ENCODE measurements at regions not wholly inside any gene's neighbourhood (a gene's known extent, or its start where the extent isn't known, plus 50 kb on each side); places are given as distances from the start of the nearest gene placed in this dataset.

GRCh38 chr5:129405222-129405621, 54.9 kb upstream of the ADAMTS19 start:
- POLR2A ChIA-PET: no interaction called here
- Histone ChIP-seq H4K20me1 (ENCODE audit: insufficient read depth) (no peaks in the 10 kb centered on the region), H3K36me3 (ENCODE audit: control insufficient read depth in 1 of 2, insufficient read depth in 2 of 2, low read length in 2 of 2) (no peaks in the 10 kb centered on the region), H3K4me2 (ENCODE audit: low read length) (no peak overlapping the region), H3K27me3 (ENCODE audit: insufficient read depth, low read length) (no peaks in the 10 kb centered on the region), H3K79me2 (ENCODE audit: insufficient read depth, low read length) (no peaks in the 10 kb centered on the region), H3K27ac (ENCODE audit: low read depth, low read length) (no peak overlapping the region), H3K9ac (ENCODE audit: low read length) (no peak overlapping the region), H2AFZ (ENCODE audit: low read depth, low read length, poor library complexity, severe bottlenecking) (no peak overlapping the region), H3K9me2 (ENCODE audit: insufficient read depth) (no peaks in the 10 kb centered on the region), H3K4me1 (ENCODE audit: control insufficient read depth in 1 of 2, insufficient read depth in 2 of 2, low read length in 2 of 2) (no peaks in the 10 kb centered on the region), H3K9me3 (ENCODE audit: control insufficient read depth in 1 of 2, insufficient read depth in 1 of 2, low read depth in 1 of 2, low read length in 2 of 2) (no peaks in the 10 kb centered on the region), H3K4me3 (replicated peaks in 1 of 2; ENCODE audit: low read depth in 1 of 2, low read length in 2 of 2) (no peak overlapping the region)
- CTCF ChIA-PET: no interaction called here
- RAD21 ChIA-PET (ENCODE audit: low non-redundant PET in 1 of 2, low total read pairs in 2 of 2, uncharacterized antibody in 2 of 2, unreplicated experiment in 2 of 2): no interaction called here
- no peak for ATAC-seq
- BruUV-seq (replicated peaks): no TSS peak
- no peak for DNase-seq (ENCODE audit: low read depth, low spot score)
- no peak for TF ChIP-seq POLR2AphosphoS5 (IDR thresholded peaks at IDR 0.05; ENCODE audit: low read depth, low read length)
- no peak for TF ChIP-seq SP1 (IDR thresholded peaks at IDR 0.05; ENCODE audit: low read depth)
- intact Hi-C loops (cut with micrococcal nuclease): no loop called here

DNA sequence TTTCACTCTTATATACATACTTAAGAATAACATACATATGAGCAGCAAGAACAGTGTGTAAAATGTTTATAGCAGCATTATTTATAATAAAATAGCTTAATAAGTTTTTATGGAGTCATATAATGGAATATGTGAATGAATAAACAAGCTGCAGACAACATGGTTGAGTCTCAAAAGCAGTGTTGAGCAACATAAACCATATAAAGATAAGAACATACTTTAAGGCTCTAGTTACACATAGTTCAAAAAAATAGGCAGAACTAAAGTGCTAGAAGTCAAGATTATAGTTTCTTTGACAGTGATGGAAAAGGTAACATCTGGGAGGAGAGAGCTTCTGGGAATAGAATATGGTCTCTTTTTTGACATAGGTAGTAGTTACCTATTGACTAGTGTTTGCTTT, 53.7 kb upstream of the ADAMTS19 start:
- H3K9ac ChIP-seq (ENCODE audit: low read length): no peak overlapping the region
- no peak overlapping the region for H2AFZ ChIP-seq (ENCODE audit: low read depth, low read length, poor library complexity, severe bottlenecking)
- no peak overlapping the region for H3K27ac ChIP-seq (ENCODE audit: low read depth, low read length)
- no TSS peak for BruUV-seq (replicated peaks)
- H3K9me2 ChIP-seq (ENCODE audit: insufficient read depth): no peaks in the 10 kb centered on the region
- DNase-seq (ENCODE audit: low read depth, low spot score) (no peak), ATAC-seq (no peak)
- no peak for TF ChIP-seq POLR2AphosphoS5 (IDR thresholded peaks at IDR 0.05; ENCODE audit: low read depth, low read length)
- no peak for TF ChIP-seq YY1 (IDR thresholded peaks at IDR 0.05; ENCODE audit: extremely low read depth, insufficient replicate concordance, low read depth, low read length)
- TF ChIP-seq JUND (IDR thresholded peaks at IDR 0.05): no peak
- no peak for TF ChIP-seq ZBTB33 (IDR thresholded peaks at IDR 0.05; ENCODE audit: extremely low read depth, insufficient replicate concordance, low read length)
- TF ChIP-seq TCF7L2 (IDR thresholded peaks at IDR 0.05; ENCODE audit: borderline replicate concordance, extremely low read depth, insufficient read depth, insufficient read length): no peak
- TF ChIP-seq CBX3 (IDR thresholded peaks at IDR 0.05; ENCODE audit: low read depth): no peak
- TF ChIP-seq EGR1 (IDR thresholded peaks at IDR 0.05; ENCODE audit: low read depth): no peak
- no peak for TF ChIP-seq POLR2A (IDR thresholded peaks at IDR 0.05; ENCODE audit: borderline replicate concordance, extremely low read depth, insufficient read depth, insufficient read length)
- no peak for TF ChIP-seq SIN3A (IDR thresholded peaks at IDR 0.05; ENCODE audit: low read depth)
- TF ChIP-seq EZH2 (IDR thresholded peaks at IDR 0.05): no peak
- TF ChIP-seq ZFX (IDR thresholded peaks at IDR 0.05): no peak
- TF ChIP-seq, protein P1, sequence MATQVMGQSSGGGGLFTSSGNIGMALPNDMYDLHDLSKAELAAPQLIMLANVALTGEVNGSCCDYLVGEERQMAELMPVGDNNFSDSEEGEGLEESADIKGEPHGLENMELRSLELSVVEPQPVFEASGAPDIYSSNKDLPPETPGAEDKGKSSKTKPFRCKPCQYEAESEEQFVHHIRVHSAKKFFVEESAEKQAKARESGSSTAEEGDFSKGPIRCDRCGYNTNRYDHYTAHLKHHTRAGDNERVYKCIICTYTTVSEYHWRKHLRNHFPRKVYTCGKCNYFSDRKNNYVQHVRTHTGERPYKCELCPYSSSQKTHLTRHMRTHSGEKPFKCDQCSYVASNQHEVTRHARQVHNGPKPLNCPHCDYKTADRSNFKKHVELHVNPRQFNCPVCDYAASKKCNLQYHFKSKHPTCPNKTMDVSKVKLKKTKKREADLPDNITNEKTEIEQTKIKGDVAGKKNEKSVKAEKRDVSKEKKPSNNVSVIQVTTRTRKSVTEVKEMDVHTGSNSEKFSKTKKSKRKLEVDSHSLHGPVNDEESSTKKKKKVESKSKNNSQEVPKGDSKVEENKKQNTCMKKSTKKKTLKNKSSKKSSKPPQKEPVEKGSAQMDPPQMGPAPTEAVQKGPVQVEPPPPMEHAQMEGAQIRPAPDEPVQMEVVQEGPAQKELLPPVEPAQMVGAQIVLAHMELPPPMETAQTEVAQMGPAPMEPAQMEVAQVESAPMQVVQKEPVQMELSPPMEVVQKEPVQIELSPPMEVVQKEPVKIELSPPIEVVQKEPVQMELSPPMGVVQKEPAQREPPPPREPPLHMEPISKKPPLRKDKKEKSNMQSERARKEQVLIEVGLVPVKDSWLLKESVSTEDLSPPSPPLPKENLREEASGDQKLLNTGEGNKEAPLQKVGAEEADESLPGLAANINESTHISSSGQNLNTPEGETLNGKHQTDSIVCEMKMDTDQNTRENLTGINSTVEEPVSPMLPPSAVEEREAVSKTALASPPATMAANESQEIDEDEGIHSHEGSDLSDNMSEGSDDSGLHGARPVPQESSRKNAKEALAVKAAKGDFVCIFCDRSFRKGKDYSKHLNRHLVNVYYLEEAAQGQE (IDR thresholded peaks at IDR 0.05; ENCODE audit: low read depth): no peak
- no peak for TF ChIP-seq FOSL1 (IDR thresholded peaks at IDR 0.05; ENCODE audit: low read depth)
- no peaks in the 10 kb centered on the region for H3K36me3 ChIP-seq (ENCODE audit: control insufficient read depth in 1 of 2, insufficient read depth in 2 of 2, low read length in 2 of 2)
- H3K4me1 ChIP-seq (ENCODE audit: control insufficient read depth in 1 of 2, insufficient read depth in 2 of 2, low read length in 2 of 2): no peaks in the 10 kb centered on the region
- RAD21 ChIA-PET (ENCODE audit: low non-redundant PET in 1 of 2, low total read pairs in 2 of 2, uncharacterized antibody in 2 of 2, unreplicated experiment in 2 of 2): no interaction called here
- POLR2A ChIA-PET: no interaction called here
- H3K4me2 ChIP-seq (ENCODE audit: low read length): no peak overlapping the region
- H3K27me3 ChIP-seq (ENCODE audit: insufficient read depth, low read length): no peaks in the 10 kb centered on the region
- H3K4me3 ChIP-seq (replicated peaks in 1 of 2; ENCODE audit: low read depth in 1 of 2, low read length in 2 of 2): no peak overlapping the region
- H3K9me3 ChIP-seq (ENCODE audit: control insufficient read depth in 1 of 2, insufficient read depth in 1 of 2, low read depth in 1 of 2, low read length in 2 of 2): no peaks in the 10 kb centered on the region
- H4K20me1 ChIP-seq (ENCODE audit: insufficient read depth): no peaks in the 10 kb centered on the region
- H3K79me2 ChIP-seq (ENCODE audit: insufficient read depth, low read length): no peaks in the 10 kb centered on the region
- intact Hi-C loops (cut with micrococcal nuclease): no loop called here
- CTCF ChIA-PET: no interaction called here
